GM18907 (cell line): ENCODE measurements at regions not wholly inside any gene's neighbourhood (a gene's known extent, or its start where the extent isn't known, plus 50 kb on each side); places are given as distances from the start of the nearest gene placed in this dataset.

Experiments used
- ATAC-seq: cut with Tn5 transposase; IDR thresholded peaks from one replicate; pipeline ENCODE4 v1.9.1; 2021; ENCODE audit warnings: mild to moderate bottlenecking, moderate library complexity; ENCODE audit not compliant: unreplicated experiment

GRCh38 chr3:150074697-150075416, 104.2 kb upstream of the PFN2 start:
- ATAC-seq, result peak; percentile 46

GRCh38 chr3:150074277-150074676, 103.6 kb upstream of the PFN2 start:
- ATAC-seq, result peak; percentile 53

GRCh38 chr3:150073513-150073912, 102.8 kb upstream of the PFN2 start:
- ATAC-seq, result no peak

GRCh38 chr3:150073031-150073430, 102.3 kb upstream of the PFN2 start:
- ATAC-seq, result no peak

- no peak for ATAC-seq
Measured at GRCh38 chr3:150072576-150072975, 101.9 kb upstream of the PFN2 start.

GRCh38 chr3:150070271-150070670, 99.6 kb upstream of the PFN2 start:
- ATAC-seq, result no peak

GRCh38 chr3:150069633-150070032, 98.9 kb upstream of the PFN2 start:
- ATAC-seq, result no peak

GRCh38 chr3:150069154-150069527, 98.4 kb upstream of the PFN2 start:
- ATAC-seq, result no peak

- no peak for ATAC-seq
Measured at GRCh38 chr3:150068440-150069153, 97.9 kb upstream of the PFN2 start.

- ATAC-seq, result no peak
Measured at GRCh38 chr3:150067561-150067960, 96.9 kb upstream of the PFN2 start.

- ATAC-seq, result no peak
Measured at GRCh38 chr3:150064971-150065370, 94.3 kb upstream of the PFN2 start.

GRCh38 chr3:150063237-150063636, 92.5 kb upstream of the PFN2 start:
- no peak for ATAC-seq

GRCh38 chr3:150062492-150062891, 91.8 kb upstream of the PFN2 start:
- ATAC-seq, result no peak

- ATAC-seq, result no peak
Measured at GRCh38 chr3:150061288-150062024, 90.8 kb upstream of the PFN2 start.

- ATAC-seq, result no peak
Measured at GRCh38 chr3:150059729-150060128, 89.0 kb upstream of the PFN2 start.

GRCh38 chr3:150059241-150059640, 88.5 kb upstream of the PFN2 start:
- no peak for ATAC-seq

GRCh38 chr3:150057227-150057626, 86.5 kb upstream of the PFN2 start:
- ATAC-seq, result no peak

- no peak for ATAC-seq
Measured at GRCh38 chr3:150055332-150055731, 84.6 kb upstream of the PFN2 start.

GRCh38 chr3:150054635-150055034, 83.9 kb upstream of the PFN2 start:
- ATAC-seq, result no peak

- ATAC-seq, result no peak
Measured at GRCh38 chr3:150050510-150050909, 79.8 kb upstream of the PFN2 start.

GRCh38 chr3:150049317-150049716, 78.6 kb upstream of the PFN2 start:
- ATAC-seq, result no peak

- no peak for ATAC-seq
Measured at GRCh38 chr3:150041877-150042276, 71.2 kb upstream of the PFN2 start.
